A549 (cell line): ENCODE measurements at regions not wholly inside any gene's neighbourhood (a gene's known extent, or its start where the extent isn't known, plus 50 kb on each side); places are given as distances from the start of the nearest gene placed in this dataset.

ENCODE experiments used
- BHLHE40 ChIP-seq: IDR thresholded peaks from 2 replicates; pipeline ENCODE4 v1.6.1; 2012; ENCODE audit warnings: low read depth, low read length, inconsistent platforms
- EP300 ChIP-seq, 2 experiments: fragments of >200 bp; sonication (Bioruptor Twin); formaldehyde crosslinking; IDR thresholded peaks; 2 replicates in 1 of 2; 3 replicates in 1 of 2; pipeline ENCODE4 v1.6.1; 2016 to 2017
- HOXB5 ChIP-seq: fragments of 250-450 bp; sonication (Bioruptor Pico); IDR thresholded peaks from 2 replicates; pipeline ENCODE4 v1.5.0; 2020; ENCODE audit warnings: mild to moderate bottlenecking, moderate library complexity
- MAFK ChIP-seq: fragments of 450-650 bp; IDR thresholded peaks from 2 replicates; pipeline ENCODE4 v1.6.1; 2014; ENCODE audit not compliant: partially characterized antibody
- MAZ ChIP-seq: fragments of 150-350 bp; IDR thresholded peaks from 2 replicates; pipeline ENCODE4 v1.6.1; 2014; ENCODE audit warnings: antibody characterized with exemption, low read depth, low read length, borderline replicate concordance
- MYC ChIP-seq: IDR thresholded peaks from 2 replicates; pipeline ENCODE4 v1.6.1; 2012; ENCODE audit warnings: mild to moderate bottlenecking, inconsistent platforms, low read length, improper control_type of control experiment, borderline replicate concordance
- POLR2A ChIP-seq: IDR thresholded peaks from 2 replicates; pipeline ENCODE4 v1.6.1; 2012; ENCODE audit warnings: mild to moderate bottlenecking, low read length
- RAD21 ChIP-seq, 2 experiments: fragments of >200 bp in 1 of 2; sonication (Bioruptor Twin) in 1 of 2; formaldehyde crosslinking in 1 of 2; IDR thresholded peaks in 1 of 2; conservative IDR thresholded peaks in 1 of 2; 2 replicates in 1 of 2; 3 replicates in 1 of 2; pipeline ENCODE4 v1.6.1; 2012 to 2018; ENCODE audit warnings: inconsistent platforms in 1 of 2
- RARB ChIP-seq: fragments of 250-450 bp; sonication (Bioruptor Pico); IDR thresholded peaks from 2 replicates; pipeline ENCODE4 v1.8.0; 2021; ENCODE audit warnings: mild to moderate bottlenecking, moderate library complexity
- RCOR1 ChIP-seq: fragments of 150-350 bp; IDR thresholded peaks from 2 replicates; pipeline ENCODE4 v1.6.1; 2014; ENCODE audit warnings: antibody characterized with exemption, low read length, low read depth
- USF2 ChIP-seq: fragments of 450-650 bp; IDR thresholded peaks from 2 replicates; pipeline ENCODE4 v1.6.1; 2014; ENCODE audit warnings: antibody characterized with exemption
- TF ChIP-seq, protein P1 (sequence below): fragments of >200 bp; sonication (Bioruptor Twin); formaldehyde crosslinking; IDR thresholded peaks from 3 replicates; pipeline ENCODE4 v1.5.1; 2016

GRCh38 chr1:208358651-208359050 lies 114.5 kb upstream of the PLXNA2 start:
- TF ChIP-seq USF2 = no peak
- TF ChIP-seq HOXB5 = no peak
- TF ChIP-seq, protein P1, sequence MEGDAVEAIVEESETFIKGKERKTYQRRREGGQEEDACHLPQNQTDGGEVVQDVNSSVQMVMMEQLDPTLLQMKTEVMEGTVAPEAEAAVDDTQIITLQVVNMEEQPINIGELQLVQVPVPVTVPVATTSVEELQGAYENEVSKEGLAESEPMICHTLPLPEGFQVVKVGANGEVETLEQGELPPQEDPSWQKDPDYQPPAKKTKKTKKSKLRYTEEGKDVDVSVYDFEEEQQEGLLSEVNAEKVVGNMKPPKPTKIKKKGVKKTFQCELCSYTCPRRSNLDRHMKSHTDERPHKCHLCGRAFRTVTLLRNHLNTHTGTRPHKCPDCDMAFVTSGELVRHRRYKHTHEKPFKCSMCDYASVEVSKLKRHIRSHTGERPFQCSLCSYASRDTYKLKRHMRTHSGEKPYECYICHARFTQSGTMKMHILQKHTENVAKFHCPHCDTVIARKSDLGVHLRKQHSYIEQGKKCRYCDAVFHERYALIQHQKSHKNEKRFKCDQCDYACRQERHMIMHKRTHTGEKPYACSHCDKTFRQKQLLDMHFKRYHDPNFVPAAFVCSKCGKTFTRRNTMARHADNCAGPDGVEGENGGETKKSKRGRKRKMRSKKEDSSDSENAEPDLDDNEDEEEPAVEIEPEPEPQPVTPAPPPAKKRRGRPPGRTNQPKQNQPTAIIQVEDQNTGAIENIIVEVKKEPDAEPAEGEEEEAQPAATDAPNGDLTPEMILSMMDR = no peak
- TF ChIP-seq RAD21 (conservative IDR thresholded peaks at IDR 0.05 in 1 of 2, IDR thresholded peaks at IDR 0.05 in 1 of 2) = no peak
- TF ChIP-seq RARB (CRISPR knock-in tag) = no peak
- TF ChIP-seq MAZ = no peak
- TF ChIP-seq POLR2A = no peak
- TF ChIP-seq MYC = no peak
- no peak for TF ChIP-seq RCOR1
- TF ChIP-seq MAFK = no peak
- TF ChIP-seq EP300 (IDR thresholded peaks at IDR 0.05) = no peak
- TF ChIP-seq BHLHE40 = no peak
